ENCODE measurements at regions not wholly inside any gene's neighbourhood (a gene's known extent, or its start where the extent isn't known, plus 50 kb on each side); places are given as distances from the start of the nearest gene placed in this dataset.

- no peak for TF ChIP-seq ETV5 (CRISPR knock-in tag; IDR thresholded peaks at IDR 0.05; ENCODE audit: low read depth)
- TF ChIP-seq EZH2 (IDR thresholded peaks at IDR 0.05; ENCODE audit: borderline replicate concordance, low read depth, low read length), result no peak
- no peak for TF ChIP-seq CAMTA2 (CRISPR knock-in tag; conservative IDR thresholded peaks at IDR 0.05)
- TF ChIP-seq, protein P1, sequence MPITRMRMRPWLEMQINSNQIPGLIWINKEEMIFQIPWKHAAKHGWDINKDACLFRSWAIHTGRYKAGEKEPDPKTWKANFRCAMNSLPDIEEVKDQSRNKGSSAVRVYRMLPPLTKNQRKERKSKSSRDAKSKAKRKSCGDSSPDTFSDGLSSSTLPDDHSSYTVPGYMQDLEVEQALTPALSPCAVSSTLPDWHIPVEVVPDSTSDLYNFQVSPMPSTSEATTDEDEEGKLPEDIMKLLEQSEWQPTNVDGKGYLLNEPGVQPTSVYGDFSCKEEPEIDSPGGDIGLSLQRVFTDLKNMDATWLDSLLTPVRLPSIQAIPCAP (CRISPR knock-in tag; IDR thresholded peaks at IDR 0.05; ENCODE audit: borderline replicate concordance), result no peak
- no peak for TF ChIP-seq ZNF121 (CRISPR knock-in tag; conservative IDR thresholded peaks at IDR 0.05)
- no peak for TF ChIP-seq BDP1 (IDR thresholded peaks at IDR 0.05; ENCODE audit: insufficient read depth, insufficient read length)
- TF ChIP-seq, protein P2, sequence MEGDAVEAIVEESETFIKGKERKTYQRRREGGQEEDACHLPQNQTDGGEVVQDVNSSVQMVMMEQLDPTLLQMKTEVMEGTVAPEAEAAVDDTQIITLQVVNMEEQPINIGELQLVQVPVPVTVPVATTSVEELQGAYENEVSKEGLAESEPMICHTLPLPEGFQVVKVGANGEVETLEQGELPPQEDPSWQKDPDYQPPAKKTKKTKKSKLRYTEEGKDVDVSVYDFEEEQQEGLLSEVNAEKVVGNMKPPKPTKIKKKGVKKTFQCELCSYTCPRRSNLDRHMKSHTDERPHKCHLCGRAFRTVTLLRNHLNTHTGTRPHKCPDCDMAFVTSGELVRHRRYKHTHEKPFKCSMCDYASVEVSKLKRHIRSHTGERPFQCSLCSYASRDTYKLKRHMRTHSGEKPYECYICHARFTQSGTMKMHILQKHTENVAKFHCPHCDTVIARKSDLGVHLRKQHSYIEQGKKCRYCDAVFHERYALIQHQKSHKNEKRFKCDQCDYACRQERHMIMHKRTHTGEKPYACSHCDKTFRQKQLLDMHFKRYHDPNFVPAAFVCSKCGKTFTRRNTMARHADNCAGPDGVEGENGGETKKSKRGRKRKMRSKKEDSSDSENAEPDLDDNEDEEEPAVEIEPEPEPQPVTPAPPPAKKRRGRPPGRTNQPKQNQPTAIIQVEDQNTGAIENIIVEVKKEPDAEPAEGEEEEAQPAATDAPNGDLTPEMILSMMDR (IDR thresholded peaks at IDR 0.05 in 2 of 3, conservative IDR thresholded peaks at IDR 0.05 in 1 of 3; ENCODE audit: insufficient read depth in 2 of 3, low read depth in 1 of 3, low read length in 3 of 3), result no peak
- TF ChIP-seq CCAR2 (IDR thresholded peaks at IDR 0.05; ENCODE audit: low read depth, low read length), result no peak
- TF ChIP-seq FOXK1 (CRISPR knock-in tag; IDR thresholded peaks at IDR 0.05; ENCODE audit: borderline replicate concordance), result no peak
- no peak for TF ChIP-seq TBL1XR1 (IDR thresholded peaks at IDR 0.05; ENCODE audit: low read length in 2 of 2)
- no peak for TF ChIP-seq POLR2AphosphoS5 (IDR thresholded peaks at IDR 0.05; ENCODE audit: control insufficient read depth, insufficient read depth, low read depth, low read length)
- TF ChIP-seq SMC3 (conservative IDR thresholded peaks at IDR 0.05; ENCODE audit: insufficient read depth, low read depth, low read length), result no peak
- TF ChIP-seq SREBF2 (CRISPR knock-in tag; IDR thresholded peaks at IDR 0.05), result no peak
Observed at GRCh38 chr13:86095351-86095750, 296.1 kb upstream of the SLITRK6 start.

Measured in K562 (cell line).